NOMO-1 treated with dmso at 0.1 percent for 144 hours (cell line): ENCODE measurements at regions not wholly inside any gene's neighbourhood (a gene's known extent, or its start where the extent isn't known, plus 50 kb on each side); places are given as distances from the start of the nearest gene placed in this dataset.
A peak's percentile ranks its signal among the peaks of the same experiment; 100 is the strongest.

Experiments used
- DNase-seq: peaks from one replicate; lab custom pipeline; 2025; ENCODE audit not compliant: unreplicated experiment; lab: John Stamatoyannopoulos, UW

DNA sequence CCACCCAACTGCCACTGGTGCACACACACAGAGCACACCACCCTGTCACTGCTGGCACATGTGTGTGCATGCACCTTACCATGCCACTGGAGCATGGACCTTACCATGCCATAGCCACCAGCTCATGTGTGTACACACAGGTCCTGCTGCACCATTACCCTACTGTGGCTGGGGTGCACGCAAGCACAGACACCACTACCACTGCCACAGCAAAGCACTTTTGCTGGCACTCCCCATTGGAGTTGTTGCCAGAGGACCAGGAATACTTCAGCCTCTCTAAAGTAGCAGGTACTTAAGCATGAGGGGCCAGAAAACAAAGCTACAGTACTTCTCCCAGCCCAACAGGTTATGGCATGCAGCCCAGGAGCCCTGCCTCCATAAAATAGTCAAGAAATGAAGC lies 404.8 kb downstream of the MBD2 start:
- DNase-seq = no peak

GRCh38 chr18:53819174-53819573 lies 405.3 kb downstream of the MBD2 start:
- no peak for DNase-seq

DNA sequence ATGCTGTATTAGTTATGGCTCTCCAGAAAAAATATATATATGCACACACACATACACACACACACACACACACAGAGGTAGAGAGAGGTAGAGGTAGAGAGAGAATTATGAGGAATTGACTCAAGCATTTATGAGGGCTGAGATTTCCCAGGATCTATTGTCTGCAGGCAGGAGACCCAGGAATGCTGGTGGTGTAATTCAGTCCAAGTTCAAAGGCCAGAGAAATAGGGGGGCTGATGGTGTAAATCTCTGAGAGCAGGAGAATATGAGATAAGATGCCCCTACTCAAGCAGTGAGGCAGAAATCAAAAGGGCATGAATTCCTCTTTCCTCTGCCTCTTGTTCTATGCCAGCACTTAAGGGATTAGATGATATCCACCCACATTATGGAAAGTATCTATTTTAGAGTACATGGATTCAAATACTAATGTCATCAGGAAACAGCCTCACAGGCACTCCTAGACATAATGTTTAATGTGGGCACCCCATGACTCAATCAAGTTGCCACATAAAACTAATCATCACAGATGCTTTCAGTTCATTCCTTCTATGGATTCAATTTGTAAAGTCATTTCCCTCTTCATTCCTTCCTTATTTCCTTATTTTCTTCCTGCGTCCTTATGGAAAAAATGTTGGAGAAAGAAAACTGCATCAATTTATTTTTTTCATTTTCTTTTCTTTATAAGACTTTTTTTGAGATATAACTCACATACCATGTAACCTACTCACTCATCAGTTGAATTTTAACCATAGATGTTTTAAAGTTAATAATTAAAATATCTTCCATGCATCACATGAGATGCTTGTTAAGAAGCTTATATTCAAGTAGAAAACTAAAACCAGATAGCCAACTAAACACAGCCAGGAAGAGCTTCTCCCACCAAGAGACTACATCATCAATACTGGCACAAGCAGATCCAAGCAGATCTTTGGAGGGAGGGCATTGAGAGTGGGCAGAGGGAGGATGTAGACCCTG lies 406.2 kb downstream of the MBD2 start:
- DNase-seq = no peak

DNA sequence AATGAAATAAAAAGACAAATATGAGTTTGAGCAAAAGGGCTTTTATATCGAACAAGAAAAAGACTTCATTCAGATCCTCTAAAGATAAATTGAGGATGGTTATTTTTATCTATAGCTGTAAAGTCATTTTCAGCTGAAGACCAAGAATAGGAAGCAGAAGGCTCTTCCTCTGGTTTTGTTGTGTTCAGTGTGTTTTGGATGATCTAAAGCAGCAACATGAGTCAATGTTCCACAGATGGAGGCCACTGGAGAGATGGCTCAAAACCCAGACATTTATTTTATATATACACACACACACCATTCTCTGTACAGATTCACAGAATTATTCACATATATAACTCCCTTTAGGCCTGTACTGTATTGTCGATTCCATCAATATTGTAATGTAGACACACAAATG lies 424.3 kb downstream of the MBD2 start:
- no peak for DNase-seq

DNA sequence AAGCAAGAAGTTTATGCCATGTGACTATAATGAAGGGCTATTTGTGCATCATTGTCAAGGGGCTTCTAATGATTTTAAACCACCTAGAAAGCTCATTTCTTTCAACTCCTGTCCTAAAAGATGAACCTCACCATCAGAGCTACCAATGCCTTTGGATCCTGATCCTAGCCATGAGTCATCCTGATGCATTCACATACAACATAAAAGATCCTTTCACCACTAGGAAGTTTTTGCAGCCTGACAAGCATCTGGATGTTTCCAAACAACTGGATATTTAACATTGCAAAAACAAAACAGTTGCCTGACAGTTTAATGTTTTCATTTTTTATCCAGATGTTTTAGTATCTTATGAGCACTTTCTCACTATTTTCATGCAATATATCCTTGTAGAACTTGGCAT lies 425.3 kb downstream of the MBD2 start:
- DNase-seq = no peak

DNA sequence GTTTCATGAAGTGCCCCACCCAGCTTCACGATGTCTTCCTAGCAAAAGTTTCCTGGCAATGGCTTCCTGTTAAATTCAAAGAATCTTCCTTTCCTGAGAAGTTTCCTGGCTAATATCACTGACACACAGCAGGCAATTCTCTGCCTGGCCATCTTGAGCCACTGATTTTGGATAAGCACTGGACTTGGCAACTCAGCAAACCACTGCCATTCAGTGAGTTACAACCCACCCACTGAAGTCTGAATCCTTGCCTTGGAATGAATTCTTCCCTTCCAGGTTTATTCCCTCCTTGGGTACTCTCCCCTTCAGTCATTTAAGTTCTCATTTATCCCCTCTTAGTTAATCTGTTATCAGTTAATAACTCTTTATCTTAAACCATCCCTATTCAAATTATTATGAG lies 426.0 kb downstream of the MBD2 start:
- DNase-seq = no peak

- no peak for DNase-seq
Measured at GRCh38 chr18:53797998-53798495, 426.4 kb downstream of the MBD2 start.

DNA sequence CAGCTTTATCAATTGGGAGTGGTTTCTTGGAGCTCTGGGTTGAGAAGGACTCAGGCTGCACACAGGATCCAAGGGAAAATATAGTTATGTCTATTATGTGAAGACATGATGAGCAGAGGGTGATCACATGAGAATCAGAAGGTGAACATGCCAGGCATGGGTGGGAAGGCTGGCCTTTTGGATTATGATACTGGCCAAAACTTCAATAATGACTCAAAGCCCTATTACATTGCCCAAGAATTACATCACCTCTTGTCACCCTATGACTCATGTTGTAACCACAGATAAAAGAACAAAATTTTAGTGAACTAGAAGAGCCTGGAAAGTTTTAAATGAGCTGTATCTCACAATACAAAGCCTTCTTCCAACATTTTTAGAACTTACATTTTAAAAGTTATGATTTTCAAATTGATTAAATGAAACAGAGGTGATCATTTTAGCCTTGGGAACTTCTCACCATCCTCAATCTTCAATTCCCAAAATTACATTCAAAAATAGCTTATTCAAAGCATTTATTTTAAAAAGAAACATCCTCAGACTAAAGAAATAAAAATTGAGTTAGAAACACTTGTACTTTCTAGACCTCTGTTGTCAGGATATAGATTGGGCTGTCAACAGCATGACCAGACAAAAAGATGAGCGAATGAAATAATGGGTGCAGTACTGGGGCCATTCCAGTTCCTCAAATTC lies 428.3 kb downstream of the MBD2 start:
- peak; percentile 26 for DNase-seq

DNA sequence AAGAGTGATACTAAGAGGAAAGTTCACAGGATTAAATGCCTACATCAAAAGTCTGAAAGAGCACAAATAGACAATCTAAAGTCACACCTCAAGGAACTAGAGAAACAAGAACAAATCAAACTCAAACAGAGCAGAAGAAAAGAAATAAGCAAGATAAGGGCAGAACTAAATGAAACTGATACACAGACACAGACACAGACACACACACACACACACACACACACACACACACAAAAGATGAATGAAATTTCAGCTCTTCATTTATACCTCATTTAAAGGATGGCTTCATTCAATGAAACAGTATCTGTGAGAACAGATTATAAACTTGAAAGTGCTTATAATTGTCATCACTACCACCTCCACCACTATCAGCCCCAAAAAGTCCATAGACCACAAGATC lies 428.9 kb downstream of the MBD2 start:
- no peak for DNase-seq

DNA sequence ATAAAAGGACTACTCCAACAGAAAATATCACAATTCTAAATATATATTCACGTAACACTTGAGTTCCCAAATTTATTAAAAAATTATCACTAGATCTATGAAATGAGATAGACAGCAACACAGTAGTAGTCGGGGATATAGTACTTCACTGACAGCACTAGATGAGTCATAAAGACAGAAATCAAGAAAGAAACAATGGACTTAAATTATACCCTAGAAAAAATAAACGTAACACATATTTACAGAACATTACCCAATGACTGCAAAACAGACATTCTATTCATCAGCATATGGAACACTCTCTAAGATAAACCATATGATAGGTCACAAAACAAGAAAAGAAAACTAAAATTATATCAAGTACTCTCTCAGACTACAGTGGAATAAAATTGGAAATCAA lies 429.4 kb downstream of the MBD2 start:
- no peak for DNase-seq

- no peak for DNase-seq
Measured at GRCh38 chr18:53792762-53793161, 431.7 kb downstream of the MBD2 start.

GRCh38 chr18:53790786-53791185 lies 433.7 kb downstream of the MBD2 start:
- no peak for DNase-seq

DNA sequence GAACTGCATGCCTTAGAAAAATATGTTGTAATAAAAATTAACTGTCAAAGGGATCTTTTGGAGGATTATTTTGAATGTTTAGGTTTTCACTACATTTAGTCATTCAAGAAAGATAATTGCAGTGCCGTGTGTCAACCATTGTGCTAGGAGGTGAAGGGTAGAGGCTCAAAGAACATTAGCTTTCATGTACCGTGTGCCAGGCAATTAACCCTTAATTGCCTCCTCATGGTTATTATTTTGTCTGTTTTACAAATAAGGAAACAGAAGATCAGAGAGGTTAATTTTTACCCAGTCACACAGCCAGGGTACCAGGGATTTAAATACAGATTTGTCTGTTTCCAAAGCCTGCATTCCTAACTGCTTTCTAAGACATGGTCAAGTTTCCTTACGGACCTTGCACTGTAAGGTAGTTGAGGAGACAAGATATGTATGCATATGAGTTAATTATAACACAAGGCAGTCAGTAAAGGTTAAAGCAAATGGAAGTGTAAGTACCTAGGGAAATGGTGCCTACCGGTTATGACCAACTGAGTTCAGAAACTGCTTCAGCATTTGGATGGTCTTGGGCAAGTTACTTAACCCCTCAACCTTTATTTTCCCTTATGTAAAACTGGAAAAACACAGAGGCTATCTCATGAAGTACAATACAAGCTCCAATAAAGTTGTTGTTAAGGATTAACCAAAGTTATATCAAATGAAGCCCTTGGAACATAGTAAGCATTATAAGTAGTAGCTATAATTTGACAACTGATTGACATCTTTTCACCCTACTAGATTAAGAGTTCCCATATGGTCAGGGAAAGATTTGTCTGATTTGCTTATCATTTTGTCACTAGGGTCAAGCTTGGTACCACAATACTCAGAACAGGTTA lies 434.9 kb downstream of the MBD2 start:
- no peak for DNase-seq

DNA sequence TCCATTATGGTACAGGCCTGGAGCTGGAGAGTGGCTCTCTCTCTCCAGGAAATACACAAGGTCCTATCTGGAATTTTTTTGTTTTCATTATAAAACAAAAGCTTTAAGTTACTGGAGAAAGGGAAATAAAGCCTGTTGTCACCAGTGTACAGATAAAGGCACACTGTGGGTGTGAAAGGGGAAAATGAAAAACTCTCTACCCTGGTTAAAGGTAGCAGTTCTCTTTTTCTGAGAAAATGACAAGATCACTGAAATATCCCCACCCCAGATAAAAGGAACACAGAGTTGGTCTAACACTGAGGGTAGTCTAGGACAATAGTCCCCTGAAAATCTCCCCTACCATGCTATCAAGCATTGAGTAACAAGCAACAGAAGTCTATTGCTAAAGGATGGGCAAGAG lies 438.7 kb downstream of the MBD2 start:
- DNase-seq = no peak

- no peak for DNase-seq
Measured at GRCh38 chr18:53784253-53784652, 440.2 kb downstream of the MBD2 start.

DNA sequence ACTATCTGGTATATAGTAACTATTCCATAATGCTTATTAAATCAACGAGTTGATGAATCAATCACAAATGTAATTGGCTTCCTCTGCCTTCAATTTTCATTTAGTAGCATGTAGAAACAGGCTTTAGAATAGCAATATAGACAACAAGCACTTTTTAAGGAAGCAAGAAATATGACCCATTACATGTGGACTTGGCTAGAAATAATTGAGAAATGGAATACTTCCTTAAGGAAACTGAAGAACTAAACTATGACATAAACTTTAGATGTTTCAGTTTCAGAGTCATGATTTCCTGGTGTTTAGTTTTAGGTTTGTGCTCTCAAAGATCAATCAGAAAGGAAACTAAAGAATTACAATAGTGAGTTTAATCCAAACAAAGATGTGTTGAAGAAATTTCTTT lies 443.8 kb downstream of the MBD2 start:
- DNase-seq = no peak

DNA sequence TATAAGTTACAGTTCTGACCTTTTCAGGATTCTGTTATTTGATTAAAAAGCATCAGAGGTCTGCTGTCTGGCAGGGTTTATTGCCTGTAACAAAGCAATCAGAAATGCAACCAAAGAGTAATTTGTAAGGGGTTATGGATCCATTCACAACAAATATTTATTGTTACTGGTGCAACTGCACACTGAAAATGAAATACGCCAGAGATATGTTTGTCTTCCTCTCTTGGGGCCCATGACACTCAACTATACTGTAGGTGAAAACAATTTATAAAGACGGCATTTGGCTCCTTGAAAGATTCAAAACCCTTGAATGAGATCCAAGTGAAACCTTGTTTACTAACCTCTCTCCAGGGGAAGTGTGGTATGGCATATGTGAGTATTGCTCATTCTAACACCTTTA lies 452.2 kb downstream of the MBD2 start:
- no peak for DNase-seq

DNA sequence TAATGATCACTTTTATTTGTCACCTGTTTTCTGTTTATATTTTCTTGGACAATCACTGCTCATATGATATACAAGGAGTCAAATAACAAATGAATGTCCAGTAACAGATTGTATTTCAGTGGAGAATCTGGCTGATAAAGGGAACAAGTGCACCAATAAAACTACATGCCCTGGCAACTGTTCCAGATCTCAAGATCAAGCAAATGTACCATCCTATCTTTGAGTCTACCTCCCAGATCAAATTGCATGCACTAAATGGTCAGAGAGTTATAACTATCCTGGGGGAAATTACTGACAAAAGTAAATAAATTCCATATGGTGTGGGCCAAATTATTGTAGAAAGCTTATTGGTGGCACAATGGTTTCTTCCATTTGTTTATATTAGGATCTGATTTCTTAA lies 452.8 kb downstream of the MBD2 start:
- no peak for DNase-seq

DNA sequence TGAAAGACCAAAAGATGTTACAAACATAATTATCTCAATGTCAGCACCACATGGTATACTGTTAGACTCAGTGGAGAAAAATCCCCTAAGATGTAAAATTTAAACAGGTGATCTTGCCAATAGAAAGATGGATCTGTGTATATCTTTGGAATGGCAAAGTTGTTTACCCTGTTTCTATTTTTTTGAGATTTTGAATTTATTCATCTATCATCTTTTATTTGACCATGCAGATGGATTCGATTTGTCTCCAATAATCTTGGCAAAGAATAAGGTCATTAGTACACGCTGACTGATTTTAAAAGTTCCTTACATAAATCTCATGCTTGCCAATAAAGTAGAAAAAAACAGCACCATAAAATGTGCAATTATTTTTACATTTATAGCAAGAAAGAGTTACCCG lies 459.3 kb downstream of the MBD2 start:
- no peak for DNase-seq

DNA sequence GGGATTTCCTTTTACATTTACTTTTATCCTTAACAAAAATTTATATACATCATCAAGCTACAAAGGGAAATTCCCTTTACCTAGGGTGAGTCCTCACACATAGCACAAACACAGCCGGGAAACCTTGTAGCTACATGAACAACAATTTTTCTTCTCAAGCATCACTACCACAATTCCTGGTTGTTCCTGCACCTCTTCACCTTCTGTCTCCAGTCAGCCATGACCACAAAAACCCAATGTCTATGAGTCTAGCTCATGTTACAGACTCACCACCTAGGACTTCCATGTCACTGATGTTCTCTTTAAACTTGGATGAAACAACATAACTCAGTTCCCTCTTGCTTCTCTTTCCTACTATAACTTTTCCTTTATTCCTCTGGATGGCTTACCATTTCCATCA lies 460.4 kb downstream of the MBD2 start:
- DNase-seq = no peak

DNA sequence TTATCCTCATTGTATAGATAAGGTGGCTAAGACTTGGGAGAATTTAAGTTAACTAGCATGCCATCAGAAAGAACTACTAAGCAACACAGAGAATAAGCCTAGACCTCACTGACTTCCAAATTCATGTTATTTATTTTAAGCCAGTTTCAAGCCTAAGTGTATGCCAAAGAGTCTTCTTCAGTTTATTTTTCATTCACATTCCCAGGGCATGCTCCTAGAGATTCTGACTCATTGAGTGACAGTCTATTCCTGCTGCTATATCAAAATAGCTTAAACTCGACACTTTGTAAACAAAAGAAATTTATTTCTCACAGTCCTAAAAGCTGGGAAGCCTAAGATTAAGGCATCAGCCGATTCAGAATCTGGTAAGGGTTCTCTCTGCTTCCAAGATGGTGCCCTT lies 467.1 kb downstream of the MBD2 start:
- DNase-seq = no peak
